ENCODE measurements at regions not wholly inside any gene's neighbourhood (a gene's known extent, or its start where the extent isn't known, plus 50 kb on each side); places are given as distances from the start of the nearest gene placed in this dataset.
"Not testable (repeated sequence)": the region's sequence is repeated elsewhere in the genome, so short reads cannot be mapped to it uniquely, and the experiment has no call there.

DNA sequence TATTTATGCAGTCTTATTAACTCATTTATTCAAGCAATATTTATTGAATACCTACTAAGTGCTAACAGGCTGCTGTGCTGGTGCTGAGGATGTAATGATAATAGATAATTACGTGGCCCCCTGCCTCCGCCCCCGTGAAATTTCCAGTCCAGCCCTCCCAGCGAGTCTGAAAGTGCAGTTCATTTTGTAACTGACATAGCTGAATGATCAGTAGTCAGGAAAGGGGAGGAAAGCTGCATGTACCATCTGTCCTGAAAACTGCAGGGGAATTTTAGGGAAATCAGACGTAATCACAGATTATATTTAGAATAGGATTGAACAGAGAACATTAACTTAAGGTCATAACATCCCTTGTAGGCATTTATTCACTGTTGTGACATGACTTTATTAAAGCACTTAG lies 736.8 kb downstream of the MCTP2 start:
- FAIRE-seq, result no peak

DNA sequence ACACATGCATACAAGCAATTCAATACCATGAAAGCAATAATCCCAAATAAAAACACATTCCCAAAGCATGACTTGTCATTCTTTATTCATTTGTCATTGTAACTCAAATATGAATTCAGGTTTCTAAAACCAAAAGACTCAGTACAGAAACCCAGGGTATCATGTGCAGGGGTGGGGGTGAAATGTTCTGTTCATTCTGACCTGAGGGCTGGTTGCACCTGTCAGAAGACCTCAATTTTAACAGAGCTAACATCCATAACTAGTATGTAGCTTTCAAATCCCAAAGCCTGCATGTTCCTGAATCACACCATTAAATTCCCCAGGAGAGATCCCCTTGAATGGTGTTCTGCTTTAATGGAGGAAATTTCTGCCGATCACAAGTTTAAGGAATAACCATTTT lies 738.7 kb downstream of the MCTP2 start:
- no peak for FAIRE-seq
- DNase-seq (ENCODE audit: insufficient read length, low spot score), result no peak

More for the DNA sequence above, 736.8 kb downstream of the MCTP2 start:
- DNase-seq (ENCODE audit: insufficient read length, low spot score), result no peak

DNA sequence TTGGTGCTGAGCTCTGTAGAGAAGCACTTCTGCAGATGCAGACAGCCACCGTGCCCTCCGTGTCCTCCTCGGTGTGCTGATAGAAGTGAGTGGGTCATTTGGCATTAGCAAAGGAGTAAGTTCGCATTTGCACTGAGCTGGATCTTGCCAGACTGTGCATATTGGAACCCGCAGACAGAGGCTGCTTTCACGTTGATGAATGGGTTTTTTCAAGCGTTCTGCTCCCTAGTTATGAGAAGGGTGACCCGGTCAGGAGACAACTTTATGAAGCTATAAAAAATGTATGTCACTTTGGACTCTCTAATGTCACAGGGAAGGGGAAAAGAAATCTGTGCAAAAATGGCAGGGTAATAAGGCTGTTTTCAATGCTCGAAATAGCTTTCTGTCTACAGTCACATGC lies 739.4 kb downstream of the MCTP2 start:
- FAIRE-seq (no peak), DNase-seq (ENCODE audit: insufficient read length, low spot score) (no peak)

DNA sequence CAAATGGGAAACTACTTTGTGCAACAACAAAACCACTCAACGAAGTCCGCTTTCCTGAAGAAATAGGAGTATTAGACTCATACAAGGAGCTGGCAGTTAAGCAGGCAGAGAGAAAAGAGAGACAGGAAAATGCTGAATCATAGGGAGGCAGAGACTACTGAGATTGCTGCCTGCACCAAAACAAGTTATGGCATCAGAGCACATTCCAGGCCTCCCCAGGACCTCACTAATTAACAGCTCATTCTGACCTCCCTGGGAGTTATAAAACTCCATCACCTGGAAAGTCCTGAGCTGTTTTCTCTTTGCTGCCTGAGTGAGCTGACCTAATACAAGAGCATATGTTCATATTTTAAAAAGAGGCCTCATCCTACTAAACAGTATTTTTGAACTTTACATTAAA lies 741.0 kb downstream of the MCTP2 start:
- no peak for FAIRE-seq
- no peak for DNase-seq (ENCODE audit: insufficient read length, low spot score)

DNA sequence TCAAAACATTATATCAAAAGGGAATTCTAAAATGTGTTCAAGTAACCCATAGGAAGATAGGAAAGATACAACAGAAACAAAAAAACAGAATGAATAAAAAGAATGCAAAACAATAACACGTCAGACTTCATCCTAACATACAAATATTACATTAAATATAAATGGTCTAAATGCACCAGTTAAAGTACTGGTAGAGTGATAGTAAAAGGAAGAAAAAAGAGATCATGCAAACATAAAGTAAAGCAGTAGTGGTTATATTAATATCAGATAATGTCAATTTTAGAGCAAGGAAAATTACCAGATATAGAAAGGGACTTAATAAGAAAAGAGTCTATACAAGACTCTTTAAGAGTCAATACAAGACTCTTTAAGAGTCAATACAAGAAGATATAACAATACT lies 755.7 kb downstream of the MCTP2 start:
- FAIRE-seq, result no peak
- no peak for DNase-seq (ENCODE audit: insufficient read length, low spot score)

DNA sequence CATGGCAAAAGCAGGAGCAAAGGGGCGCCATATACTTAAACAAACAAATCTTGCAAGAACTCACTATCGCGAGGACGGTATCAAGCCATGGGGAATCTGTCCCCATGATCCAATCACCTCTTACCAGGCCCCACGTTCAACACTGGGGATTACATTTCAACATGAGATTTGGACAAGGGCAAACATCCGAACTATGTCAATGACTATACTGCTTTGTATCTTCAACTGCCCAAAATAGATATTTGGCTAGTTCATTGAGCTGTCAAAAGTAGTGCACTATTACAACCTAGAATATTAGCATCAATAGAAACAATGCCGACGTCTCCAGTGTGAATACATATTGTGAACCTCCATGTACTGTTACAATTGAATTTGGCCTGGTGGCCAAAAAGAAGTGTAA lies 760.4 kb downstream of the MCTP2 start:
- no peak for FAIRE-seq
- no peak for DNase-seq (ENCODE audit: insufficient read length, low spot score)

DNA sequence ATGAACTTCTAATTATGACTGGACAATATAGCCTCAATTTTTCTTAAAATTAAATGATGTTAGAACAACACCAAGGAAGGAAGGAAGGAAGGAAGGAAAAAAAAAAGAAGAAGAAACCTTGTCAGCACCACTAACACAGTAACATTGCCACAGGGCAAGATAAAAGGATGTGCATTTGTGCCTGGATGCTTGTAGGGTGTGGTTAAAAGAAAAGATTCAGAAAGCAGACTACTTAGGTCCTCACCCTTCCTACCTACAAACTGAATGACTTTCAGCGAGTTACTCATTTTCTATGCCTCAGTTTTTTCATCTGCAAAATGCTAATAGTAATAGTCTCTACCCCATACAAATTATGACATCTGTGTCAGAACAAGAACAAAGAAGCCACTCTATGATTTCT lies 778.3 kb downstream of the MCTP2 start:
- FAIRE-seq (no peak), DNase-seq (ENCODE audit: insufficient read length, low spot score) (no peak)

DNA sequence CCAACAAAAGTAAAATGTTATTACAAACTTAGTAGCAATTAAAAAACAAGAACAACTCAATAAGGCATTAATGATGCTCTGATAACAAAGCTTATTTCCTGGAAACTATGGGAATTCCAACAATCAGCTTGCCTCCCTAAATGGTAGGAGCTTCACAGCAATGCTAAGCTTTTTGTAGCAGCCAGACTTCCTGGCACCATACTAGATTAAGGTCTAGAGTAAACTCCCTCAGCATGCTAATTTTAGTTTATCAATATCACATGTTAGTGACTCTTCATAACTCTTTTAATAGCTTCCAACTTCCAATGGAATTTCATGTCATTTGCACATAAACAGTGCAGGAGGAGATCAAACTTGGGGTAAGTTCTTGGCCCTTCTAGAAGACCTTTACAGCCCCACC lies 782.0 kb downstream of the MCTP2 start:
- no peak for DNase-seq (ENCODE audit: insufficient read length, low spot score)
- FAIRE-seq, result no peak

DNA sequence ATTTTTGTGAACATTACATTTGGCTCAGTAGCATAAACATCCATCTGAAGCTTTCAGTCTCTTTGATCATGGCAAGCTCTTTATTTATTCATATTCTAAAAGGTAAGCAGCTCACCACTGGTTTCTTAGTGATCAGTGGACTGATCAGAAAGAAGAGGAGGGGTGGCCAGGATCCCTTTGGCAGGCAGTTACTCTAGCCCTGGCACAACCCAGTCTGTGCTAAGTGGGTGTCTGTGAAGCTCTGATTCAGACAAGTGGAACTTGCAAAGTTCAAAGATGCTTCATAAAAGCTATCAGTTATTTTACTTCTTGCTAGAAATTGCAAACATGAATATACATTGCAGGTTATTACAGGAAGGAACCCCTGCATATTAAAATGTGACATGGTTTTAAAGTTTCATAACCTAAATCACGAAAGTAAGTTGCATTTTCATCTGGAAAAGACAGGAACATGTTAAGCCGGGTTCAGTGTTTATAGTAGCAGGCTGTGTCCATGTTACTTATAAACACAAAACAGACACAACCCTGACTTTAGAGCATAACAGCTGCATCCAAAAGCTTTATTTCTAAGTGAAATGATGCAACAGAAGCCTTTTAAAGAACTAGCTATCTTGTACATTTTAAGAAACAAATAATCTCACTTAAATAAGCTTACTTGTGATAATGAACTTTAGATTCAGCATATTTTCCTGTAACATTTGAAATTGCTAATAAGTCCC lies 785.3 kb downstream of the MCTP2 start:
- FAIRE-seq (no peak), DNase-seq (ENCODE audit: insufficient read length, low spot score) (no peak)

DNA sequence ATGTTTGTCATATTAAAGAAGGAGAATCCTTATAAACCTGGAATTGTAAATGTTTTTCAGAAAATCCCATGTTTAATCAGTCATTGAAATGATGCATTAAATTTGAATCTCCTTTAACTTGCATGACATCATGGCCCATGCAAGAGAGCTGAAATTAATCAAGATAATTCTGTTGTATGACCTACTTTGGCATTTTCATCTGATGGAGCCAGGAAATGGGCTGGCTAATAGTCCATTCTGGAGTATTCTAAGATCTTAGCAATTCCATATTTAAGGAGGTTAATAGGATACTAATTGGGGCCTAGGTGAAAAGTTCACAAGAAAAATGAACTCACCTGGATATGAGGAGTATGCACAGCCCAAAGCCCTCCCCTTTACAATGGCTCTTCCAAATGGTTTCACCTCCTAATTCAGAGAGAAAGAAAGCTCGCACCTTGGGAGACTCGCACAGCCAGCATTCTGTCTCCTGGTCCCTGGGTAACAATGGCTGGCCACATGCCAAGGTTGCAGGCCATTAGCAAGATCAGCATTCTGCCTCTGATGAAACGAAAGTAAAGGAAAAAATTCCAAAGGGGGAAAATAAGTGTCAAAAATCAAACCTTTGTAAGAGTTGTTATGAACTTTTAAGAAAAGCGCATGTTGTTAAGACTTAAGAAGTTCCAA lies 786.4 kb downstream of the MCTP2 start:
- DNase-seq (ENCODE audit: insufficient read length, low spot score), result no peak
- FAIRE-seq, result no peak

DNA sequence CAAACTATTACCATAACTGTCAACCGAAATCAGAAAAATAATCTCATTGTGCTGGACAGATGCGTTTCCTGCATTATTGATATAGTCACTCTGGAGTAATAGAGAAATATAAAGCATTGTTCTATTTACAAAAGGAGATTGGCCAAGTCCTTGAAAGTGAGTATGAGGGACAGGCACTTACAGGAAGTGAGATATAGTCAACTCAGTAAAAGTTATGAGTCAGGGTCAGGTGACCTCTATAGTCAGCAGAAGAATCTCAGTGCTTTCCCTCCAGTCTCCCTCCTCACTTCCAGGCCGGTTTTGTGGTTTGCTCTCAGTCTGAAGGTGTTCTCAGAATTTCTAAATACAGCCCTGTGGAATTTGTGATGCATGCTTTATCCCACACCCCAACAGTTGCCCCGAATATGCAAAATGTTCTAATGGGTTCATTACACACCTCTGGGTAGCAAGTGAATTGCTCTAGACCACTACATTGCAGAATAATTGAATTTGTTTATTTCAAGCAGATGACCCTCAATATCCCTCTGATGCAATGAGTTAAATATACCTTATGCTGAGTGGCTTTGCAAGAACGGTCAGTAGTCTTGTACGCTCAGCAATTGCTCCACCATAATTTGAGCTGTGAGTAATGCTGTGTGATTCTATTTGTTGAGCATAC lies 787.7 kb downstream of the MCTP2 start:
- FAIRE-seq (no peak), DNase-seq (ENCODE audit: insufficient read length, low spot score) (no peak)

DNA sequence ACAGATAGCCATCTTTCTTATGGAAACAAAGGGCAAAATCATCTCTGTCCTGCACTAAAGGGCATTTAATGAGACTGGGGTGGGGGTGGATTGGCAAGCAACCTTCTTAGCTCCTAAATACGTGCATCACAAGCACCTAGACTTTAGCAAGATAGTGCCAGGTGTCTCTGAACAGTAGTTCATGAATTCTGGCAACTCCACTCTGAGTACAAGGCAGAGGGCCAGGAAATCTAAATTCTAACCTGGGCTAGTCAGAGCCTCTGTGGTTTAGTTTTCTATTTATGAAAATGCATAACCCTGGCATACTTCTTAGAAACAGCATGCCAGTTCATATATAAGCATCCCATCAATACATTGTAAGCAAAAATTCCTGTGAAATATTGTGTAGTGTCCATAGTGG lies 788.5 kb downstream of the MCTP2 start:
- FAIRE-seq, result no peak

DNA sequence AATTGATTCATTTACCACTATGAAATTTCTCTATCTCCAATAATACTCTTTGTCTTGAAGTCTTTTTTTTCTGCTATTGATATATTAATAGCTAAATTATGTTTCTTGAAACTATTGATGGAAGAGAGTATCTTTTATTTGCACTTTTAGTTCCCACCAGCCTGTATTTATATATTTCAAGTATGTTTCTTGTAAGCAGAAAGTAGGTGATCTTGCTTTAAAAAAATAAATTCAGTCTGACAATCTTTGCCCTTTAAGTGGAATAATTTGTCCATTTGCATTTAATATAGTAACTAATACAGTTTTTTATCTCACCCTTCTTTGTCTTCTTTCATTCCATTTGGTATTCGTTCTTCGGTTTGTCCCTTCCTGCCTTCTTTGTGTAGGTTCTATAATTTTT lies 790.5 kb downstream of the MCTP2 start:
- no peak for DNase-seq (ENCODE audit: insufficient read length, low spot score)
- no peak for FAIRE-seq

More for the DNA sequence above, 788.5 kb downstream of the MCTP2 start:
- DNase-seq (ENCODE audit: insufficient read length, low spot score), result no peak

DNA sequence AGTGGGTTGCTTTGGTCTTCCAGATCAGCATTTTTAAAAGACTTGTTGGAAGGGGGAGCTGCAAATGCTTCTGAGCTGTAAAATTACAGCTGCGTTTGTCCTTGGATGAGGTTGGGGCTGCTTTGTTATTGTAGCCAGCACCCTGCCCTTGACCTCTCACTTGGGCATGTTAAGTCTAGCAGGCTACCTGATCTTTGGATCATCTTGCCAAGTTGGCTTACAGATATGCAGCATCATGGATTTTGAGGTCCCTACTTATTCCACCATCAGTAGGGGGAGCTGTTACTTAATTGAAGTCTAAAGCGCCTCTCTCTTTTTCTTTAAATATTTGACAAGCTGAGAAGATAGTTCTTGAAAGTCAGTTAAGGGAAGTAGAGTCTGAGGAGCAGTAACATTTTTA lies 793.0 kb downstream of the MCTP2 start:
- no peak for FAIRE-seq
- no peak for DNase-seq (ENCODE audit: insufficient read length, low spot score)

DNA sequence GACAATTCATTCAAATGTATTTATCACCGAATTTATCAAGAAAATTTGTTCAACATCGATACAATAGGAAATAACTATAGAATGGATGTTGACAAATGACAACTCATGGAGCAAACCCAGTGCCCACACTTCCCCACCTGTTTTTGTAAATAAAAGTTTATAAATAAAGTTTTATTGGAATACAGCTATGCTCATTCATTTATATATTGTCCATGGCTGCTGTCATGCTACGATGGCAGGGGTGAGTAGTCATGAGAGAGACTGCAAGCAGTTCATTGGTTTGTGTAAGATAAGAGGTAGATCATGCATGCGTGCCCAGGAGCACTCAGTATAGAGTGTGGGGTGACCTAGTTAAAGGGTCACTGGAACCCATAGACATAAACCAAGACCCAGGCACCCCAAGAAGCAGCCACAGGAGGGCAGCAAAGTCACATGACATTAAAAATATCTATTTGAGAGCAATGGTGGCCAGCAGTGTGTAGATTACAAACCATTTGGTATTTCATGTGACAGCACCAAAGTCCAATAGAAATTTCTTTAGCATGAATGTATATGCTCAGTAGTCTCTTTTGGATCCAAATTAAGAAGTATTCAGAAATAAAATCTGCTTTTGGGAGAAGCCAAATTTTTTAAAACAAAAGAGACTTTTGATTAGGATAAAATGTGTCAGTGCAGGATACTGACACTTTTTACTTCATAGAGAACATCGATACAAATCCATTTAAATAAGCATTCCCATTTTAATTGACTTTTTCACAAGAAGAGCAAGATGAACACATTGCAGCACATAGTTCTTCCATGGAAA lies 794.8 kb downstream of the MCTP2 start:
- FAIRE-seq (no peak), DNase-seq (ENCODE audit: insufficient read length, low spot score) (no peak)

DNA sequence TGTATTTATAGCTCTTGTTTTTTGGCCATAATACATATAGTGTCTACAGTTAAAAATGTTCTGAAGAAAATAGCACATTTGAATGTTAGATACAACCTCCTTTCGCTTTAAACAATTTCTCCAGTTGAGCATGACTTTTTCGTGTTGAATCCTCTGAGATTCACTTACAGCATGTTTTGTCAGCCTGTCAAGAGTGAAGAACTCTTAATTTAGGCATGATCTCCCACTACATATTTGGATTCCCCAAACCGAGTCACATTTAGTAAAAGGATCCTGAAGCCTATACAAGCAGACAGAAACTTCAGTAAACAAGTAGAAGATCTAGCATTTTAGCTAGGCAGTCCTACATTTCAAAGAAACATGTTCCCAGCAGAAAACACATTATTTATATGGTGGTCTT lies 796.6 kb downstream of the MCTP2 start:
- DNase-seq (ENCODE audit: insufficient read length, low spot score) (no peak), FAIRE-seq (no peak)

DNA sequence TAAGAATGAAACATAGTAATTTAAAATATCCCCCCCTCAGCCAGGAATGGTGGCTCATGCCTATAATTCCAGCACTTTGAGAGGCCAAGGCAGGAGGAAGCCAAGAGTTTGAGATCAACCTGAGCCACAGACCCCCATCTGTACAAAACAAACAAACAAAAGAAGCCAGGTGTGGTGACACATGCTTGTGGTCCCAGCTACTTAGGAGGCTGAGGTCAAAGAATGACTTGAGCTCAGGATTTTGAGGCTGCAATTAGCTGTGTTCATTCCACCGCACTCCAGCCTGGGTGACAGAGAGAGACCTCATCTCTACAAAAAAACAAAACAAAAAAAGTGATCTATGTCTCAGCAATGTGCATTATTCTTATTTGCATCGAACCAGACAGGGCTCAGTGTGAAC lies 800.8 kb downstream of the MCTP2 start:
- DNase-seq (ENCODE audit: insufficient read length, low spot score) (no peak), FAIRE-seq (no peak)

DNA sequence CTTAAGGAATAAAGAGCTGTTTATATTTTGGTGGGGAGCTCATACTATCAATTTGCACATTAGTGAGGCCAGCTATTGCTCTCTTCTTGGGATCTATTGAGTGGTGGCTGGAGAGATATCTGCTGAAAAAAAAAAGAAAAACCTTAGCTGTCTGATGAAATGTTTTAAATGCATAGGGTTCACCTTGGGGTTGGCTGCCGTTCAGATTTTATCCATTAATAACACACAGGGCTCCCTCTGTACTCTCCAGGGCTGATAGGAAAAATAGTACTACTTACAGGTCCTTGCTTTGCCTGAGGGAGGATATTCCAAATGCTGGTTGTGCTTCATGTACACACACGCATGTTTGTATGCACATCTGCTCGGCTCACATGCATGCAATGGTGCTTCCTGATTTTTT lies 803.7 kb downstream of the MCTP2 start:
- DNase-seq (ENCODE audit: insufficient read length, low spot score) (no peak), FAIRE-seq (no peak)

DNA sequence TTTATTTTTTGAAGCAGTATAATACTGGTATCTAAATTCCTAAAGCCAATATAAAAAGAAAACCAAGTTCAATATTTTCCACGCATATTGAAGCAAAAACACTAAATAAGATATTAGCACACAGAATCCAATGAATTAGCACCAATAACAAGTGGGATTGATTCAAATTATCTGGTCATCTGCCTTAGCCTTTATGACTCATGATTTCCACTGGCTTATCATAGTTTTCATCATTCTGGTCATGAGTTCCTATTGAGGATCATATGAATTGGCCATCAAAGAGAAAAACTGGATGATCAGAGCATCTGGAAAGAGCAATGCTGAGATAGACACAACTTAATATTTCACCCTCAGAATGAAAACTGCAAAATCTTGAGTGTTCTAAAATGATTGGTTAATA lies 809.9 kb downstream of the MCTP2 start:
- DNase-seq (ENCODE audit: insufficient read length, low spot score) (no peak), FAIRE-seq (no peak)

DNA sequence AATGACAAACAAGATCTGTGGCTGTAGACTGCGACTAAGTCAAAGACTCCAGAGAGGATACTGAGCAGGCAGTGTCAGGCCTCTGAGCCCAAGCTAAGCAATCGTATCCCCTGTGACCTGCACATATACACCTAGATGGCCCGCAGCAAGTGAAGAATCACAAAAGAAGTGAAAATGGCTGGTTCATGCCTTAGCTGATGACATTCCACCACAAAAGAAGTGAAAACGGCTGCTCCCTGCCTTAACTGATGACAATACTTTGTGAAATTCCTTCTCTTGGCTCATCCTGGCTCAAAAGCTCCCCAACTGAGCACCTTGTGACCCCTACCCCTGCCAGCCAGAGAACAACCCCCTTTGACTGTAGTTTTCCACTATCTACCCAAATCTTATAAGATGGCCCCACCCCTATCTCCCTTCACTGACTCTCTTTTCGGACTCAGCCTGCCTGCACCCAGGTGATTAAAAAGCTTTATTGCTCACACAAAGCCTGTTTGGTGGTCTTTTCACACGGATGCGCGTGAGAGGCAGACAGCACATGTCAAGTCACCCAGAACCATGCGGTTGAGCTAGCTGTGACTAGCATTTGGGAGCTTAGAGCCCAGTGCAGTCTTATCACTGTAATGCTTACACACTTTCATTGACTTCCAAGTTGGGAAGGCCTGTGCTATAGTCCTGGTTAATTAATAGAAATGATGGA lies 812.0 kb downstream of the MCTP2 start:
- not testable (repeated sequence) for FAIRE-seq

DNA sequence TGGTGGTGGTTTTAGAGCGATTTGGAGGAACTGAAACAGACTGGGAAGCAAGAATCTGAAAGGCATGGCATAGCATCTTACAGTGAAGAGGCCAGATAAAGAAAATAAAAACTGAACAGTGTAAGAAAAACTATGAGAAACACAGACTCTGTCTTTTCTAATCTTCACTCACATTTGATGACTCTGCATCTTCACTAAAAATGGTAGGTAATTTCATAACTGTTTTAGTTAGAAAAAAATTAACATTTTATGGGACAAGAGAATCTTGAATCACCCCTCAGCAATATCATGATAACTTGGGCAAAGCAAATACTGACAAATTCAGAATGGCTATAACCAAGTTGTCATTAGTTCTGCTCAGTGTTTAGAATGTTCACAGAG lies 812.6 kb downstream of the MCTP2 start:
- no peak for DNase-seq (ENCODE audit: insufficient read length, low spot score)
- FAIRE-seq, result no peak

More for the DNA sequence above, 812.0 kb downstream of the MCTP2 start:
- DNase-seq (ENCODE audit: insufficient read length, low spot score), result not testable (repeated sequence)
